ENCODE measurements at regions not wholly inside any gene's neighbourhood (a gene's known extent, or its start where the extent isn't known, plus 50 kb on each side); places are given as distances from the start of the nearest gene placed in this dataset.

- TF ChIP-seq CTCF (conservative IDR thresholded peaks at IDR 0.05; ENCODE audit: low read depth, low read length) (no peak), EZH2 (IDR thresholded peaks at IDR 0.05; ENCODE audit: low read length, unreplicated experiment) (no peak), EZH2phosphoT487 (IDR thresholded peaks at IDR 0.05; ENCODE audit: borderline replicate concordance, low read length) (no peak)
Measured at GRCh38 chr6:150482883-150483409, 114.1 kb downstream of the IYD start.
